Thyroid gland (tissue), 4 donors: ENCODE measurements at regions not wholly inside any gene's neighbourhood (a gene's known extent, or its start where the extent isn't known, plus 50 kb on each side); places are given as distances from the start of the nearest gene placed in this dataset.

Experiments used
- DNase-seq, 2 donors: peaks; one replicate each; pipeline ENCODE4 v3.0.0-alpha.2; 2019
- H3K27ac ChIP-seq, 3 donors: fragments of 200-600 bp; sonication (generic); 1 replicate in 2 of 3; 2 replicates in 1 of 3; pipeline ENCODE4 v1.5.1; 2016 to 2019; ENCODE audit warnings: mild to moderate bottlenecking in 1 of 3, moderate library complexity in 1 of 3
- H3K27me3 ChIP-seq: fragments of 200-600 bp; sonication (generic); one replicate; pipeline ENCODE4 v1.5.1; 2019
- H3K36me3 ChIP-seq, 2 donors: fragments of 200-600 bp; sonication (generic); one replicate each; pipeline ENCODE4 v1.5.1; 2016 to 2019
- H3K4me1 ChIP-seq, 2 donors: fragments of 200-600 bp; sonication (generic); one replicate each; pipeline ENCODE4 v1.5.1; 2017 to 2019
- H3K4me3 ChIP-seq, 3 donors: fragments of 200-600 bp; sonication (generic); replicated peaks in 1 of 3; 1 replicate in 2 of 3; 2 replicates in 1 of 3; pipeline ENCODE4 v1.5.1; 2016; ENCODE audit warnings: mild to moderate bottlenecking in 1 of 3
- H3K9me3 ChIP-seq: fragments of 200-600 bp; sonication (generic); one replicate; pipeline ENCODE4 v1.5.1; 2017
- CTCF ChIP-seq, 6 experiments: fragments of 200-600 bp in 3 of 6; fragments of 450-650 bp in 3 of 6; sonication (generic) in 3 of 6; IDR thresholded peaks; one replicate each; pipeline ENCODE4 v1.5.1; 2016 to 2019; ENCODE audit warnings: antibody characterized with exemption in 6 of 6, mild to moderate bottlenecking in 2 of 6, inconsistent platforms in 1 of 6, moderate library complexity in 1 of 6
- POLR2A ChIP-seq, 2 donors: fragments of 450-650 bp; IDR thresholded peaks; one replicate each; pipeline ENCODE4 v1.6.1; 2017; ENCODE audit warnings: antibody characterized with exemption in 2 of 2, mild to moderate bottlenecking in 2 of 2, moderate library complexity in 1 of 2
- WGBS, 2 donors: methylation state at CpG; one replicate each; pipeline ENCODE4 v1.1.5; 2017; 5-methylcytosine and 5-hydroxymethylcytosine counted together
- intact Hi-C: fragments of 100-400 bp; cut with DNase I; formaldehyde crosslinking; loops from one replicate; pipeline ENCODE4 v1.15.1; 2023

GRCh38 chr6:43900560-43900915 is 130.5 kb downstream of the VEGFA start:
- WGBS, 2 donors, result 59 to 69% methylated on average over 3 of the region's 3 CpGs
- no peak for DNase-seq
- TF ChIP-seq CTCF (IDR thresholded peaks at IDR 0.05), result no peak
- no peak for TF ChIP-seq POLR2A (IDR thresholded peaks at IDR 0.05)
- no peak overlapping the region for H3K4me3 ChIP-seq
- peak overlapping the region; percentile 63 to 82 (median 77) for H3K27ac ChIP-seq
- H3K27me3 ChIP-seq, result no peaks in the 10 kb centered on the region
- H3K36me3 ChIP-seq, result no peaks in the 10 kb centered on the region
- intact Hi-C loops, result no loop called here
- no peaks in the 10 kb centered on the region for H3K9me3 ChIP-seq
- peaks cover 13 to 25% of the 10 kb centered on the region in 2 donors for H3K4me1 ChIP-seq

- intact Hi-C loops, result no loop called here
- peak overlapping the region in 1 of 3 donors; percentile 82 for H3K27ac ChIP-seq
- H3K9me3 ChIP-seq, result no peaks in the 10 kb centered on the region
- H3K27me3 ChIP-seq, result no peaks in the 10 kb centered on the region
- H3K4me3 ChIP-seq, result no peak overlapping the region
- peaks cover 13 to 30% of the 10 kb centered on the region in 2 donors for H3K4me1 ChIP-seq
- WGBS, 2 donors, result 92 to 98% methylated on average over 4 of the region's 4 CpGs
- no peak for DNase-seq
- H3K36me3 ChIP-seq, result no peaks in the 10 kb centered on the region
- TF ChIP-seq CTCF (IDR thresholded peaks at IDR 0.05) (no peak), POLR2A (IDR thresholded peaks at IDR 0.05) (no peak)
Measured at GRCh38 chr6:43899830-43900229, 129.8 kb downstream of the VEGFA start.

- DNase-seq, result no peak
- TF ChIP-seq POLR2A (IDR thresholded peaks at IDR 0.05) (no peak), CTCF (IDR thresholded peaks at IDR 0.05) (no peak)
- intact Hi-C loops, result no loop called here
- no peaks in the 10 kb centered on the region for H3K9me3 ChIP-seq
- H3K27me3 ChIP-seq, result no peaks in the 10 kb centered on the region
- H3K4me3 ChIP-seq, result no peak overlapping the region
- H3K36me3 ChIP-seq, result no peaks in the 10 kb centered on the region
- H3K27ac ChIP-seq, result no peak overlapping the region
- WGBS, 2 donors, result 96% methylated on average over 4 of the region's 4 CpGs
- peaks cover 13 to 30% of the 10 kb centered on the region in 2 donors for H3K4me1 ChIP-seq
Measured at GRCh38 chr6:43898358-43899131, 128.5 kb downstream of the VEGFA start.

GRCh38 chr6:43897571-43898302 is 127.7 kb downstream of the VEGFA start:
- no peaks in the 10 kb centered on the region for H3K36me3 ChIP-seq
- H3K4me3 ChIP-seq, result no peak overlapping the region
- H3K9me3 ChIP-seq, result no peaks in the 10 kb centered on the region
- TF ChIP-seq CTCF (IDR thresholded peaks at IDR 0.05), result no peak
- TF ChIP-seq POLR2A (IDR thresholded peaks at IDR 0.05), result no peak
- 84 to 100% methylated on average over 1 to 2 of the region's 2 CpGs for WGBS, 2 donors
- intact Hi-C loops, result no loop called here
- H3K4me1 ChIP-seq, result peaks cover 13 to 29% of the 10 kb centered on the region in 2 donors
- H3K27ac ChIP-seq, result no peak overlapping the region
- DNase-seq, result no peak
- H3K27me3 ChIP-seq, result no peaks in the 10 kb centered on the region
